HG03196 (cell line): ENCODE measurements at regions not wholly inside any gene's neighbourhood (a gene's known extent, or its start where the extent isn't known, plus 50 kb on each side); places are given as distances from the start of the nearest gene placed in this dataset.

Experiments used
- ATAC-seq: cut with Tn5 transposase; IDR thresholded peaks from one replicate; pipeline ENCODE4 v1.9.1; 2021; ENCODE audit not compliant: unreplicated experiment

DNA sequence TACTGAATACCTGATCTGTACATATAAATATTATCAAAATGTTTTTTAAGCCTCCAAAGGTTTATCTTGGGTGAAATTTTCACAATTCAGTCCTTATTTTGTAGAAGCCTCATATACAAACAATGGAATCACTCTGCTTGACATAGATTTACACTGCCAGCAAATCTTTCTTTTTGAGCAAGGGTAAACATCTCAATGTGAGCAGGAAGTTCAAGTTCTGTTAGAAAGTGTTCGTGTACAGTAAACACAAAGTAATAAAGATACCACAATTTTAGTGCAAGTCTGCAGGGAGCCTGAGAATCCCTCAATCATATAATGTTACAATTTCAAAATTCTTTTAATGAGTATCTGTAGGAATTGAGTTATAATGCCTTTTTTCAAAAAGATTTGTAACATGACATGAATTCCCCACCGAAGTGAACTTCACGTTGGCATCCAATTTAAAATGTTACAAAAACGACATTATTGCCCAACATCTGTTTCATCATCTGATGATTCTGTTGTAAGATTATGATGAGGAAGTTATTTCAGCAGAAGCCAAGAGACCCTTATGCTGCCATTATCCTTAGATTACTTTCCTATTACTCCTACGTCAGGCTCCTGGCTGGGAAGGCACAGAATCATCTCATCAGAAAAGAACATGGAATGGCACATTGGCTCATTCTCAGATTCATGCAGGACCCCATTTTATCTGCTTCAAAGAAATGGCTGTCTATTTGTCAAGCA, 283.9 kb upstream of the ACVR2A start:
- no peak for ATAC-seq

- no peak for ATAC-seq
Measured at GRCh38 chr2:147559070-147559725, 285.6 kb upstream of the ACVR2A start.

DNA sequence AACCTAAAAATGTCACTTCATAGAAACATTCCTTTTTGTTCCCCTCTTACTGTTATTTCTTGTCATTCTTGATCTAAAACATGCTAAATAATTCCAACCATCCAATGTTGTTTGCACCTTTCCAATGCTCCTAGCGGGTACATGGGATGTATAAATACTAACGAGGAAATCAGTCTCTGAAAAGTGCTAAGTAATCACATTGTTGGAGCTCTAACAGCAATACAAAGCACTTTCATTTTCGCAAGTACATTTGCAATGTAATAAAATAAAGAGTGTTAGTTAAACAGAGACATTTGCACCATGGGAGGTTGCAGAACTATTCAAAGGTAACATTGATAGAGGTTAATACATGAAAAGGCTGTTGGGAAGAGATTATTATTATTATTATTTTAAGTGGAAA, 286.2 kb upstream of the ACVR2A start:
- no peak for ATAC-seq

DNA sequence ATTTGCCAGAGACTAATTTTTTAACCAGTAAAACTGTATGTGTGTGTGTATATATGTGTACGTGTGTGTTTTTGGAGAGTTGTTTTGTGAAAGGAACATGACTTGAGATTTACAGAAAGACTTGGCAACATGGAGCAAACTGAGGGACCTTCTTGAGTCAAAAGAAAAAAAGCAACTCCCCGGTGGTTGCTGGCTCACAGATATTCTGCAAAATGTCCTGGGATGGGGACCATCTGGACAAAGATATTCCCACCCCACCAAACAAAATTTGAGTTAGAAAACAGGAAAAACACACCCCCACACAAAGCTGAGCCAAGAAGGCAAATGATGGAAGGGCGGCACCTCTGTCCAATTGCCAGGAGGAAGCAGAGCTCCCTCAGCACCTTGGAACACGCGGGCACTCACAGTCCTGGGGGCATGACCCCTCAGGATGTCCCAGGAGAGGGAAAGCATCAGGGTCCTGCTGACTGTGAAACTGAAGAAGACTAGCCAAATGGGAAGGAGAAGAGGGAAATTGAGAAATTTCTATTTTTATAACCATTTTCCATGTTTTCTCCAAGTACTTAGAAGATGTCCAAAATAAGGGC, 290.2 kb upstream of the ACVR2A start:
- no peak for ATAC-seq

DNA sequence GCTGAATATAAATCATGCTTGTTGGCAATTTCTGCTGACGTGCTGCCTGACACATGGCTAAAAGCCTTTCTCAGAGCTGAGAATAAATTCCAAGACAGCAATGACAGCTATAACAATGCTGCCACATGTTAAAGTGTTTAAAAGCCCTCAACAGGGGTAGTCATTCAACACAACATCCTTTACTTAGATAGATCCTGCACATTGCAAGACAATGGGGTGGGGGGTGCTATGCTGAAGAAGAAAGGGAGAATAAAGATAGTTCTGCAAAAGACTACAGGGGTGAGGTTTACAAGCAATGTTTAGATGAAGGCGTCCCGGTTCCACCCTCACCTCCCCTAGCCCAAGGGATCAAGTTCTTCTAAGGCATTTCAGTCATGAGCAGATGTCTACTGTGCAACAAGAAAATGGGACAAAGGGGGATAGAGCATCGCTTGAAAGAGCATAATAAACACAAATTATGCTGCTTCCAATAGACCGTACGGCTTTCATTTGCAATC, 291.0 kb upstream of the ACVR2A start:
- ATAC-seq = no peak

DNA sequence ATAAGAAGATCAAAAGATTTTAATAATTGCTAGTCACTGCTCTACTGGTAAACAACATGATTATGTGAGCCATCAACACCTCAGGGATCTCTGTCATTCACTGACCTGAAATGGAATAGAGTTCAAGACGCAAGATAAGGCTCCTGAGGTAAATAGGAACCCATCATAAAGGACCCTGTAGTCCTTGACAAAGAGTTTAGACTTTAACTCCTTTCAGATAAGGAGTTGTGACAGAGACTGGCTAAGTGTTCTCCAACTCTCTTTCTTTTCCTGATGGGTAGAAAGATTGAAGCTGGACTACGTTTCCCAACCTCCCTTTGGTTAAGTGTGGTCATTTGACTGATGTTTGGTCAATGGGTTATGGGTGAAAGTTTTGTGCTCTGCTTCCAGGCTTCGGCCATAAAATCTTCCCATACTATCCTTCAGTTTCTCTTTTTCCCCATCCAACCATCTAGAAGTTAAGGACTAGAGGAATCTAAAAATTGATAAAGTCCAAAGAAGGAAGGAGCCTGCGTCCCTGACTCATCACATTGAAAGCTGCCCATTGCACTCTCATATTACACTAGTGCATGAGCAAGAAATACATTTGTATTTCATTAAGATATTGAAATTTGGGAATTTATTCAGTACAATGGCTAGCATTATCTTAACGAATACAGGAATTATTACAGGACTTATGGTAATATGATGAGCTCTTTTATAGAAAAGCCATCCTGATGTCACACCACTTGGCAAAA, 293.7 kb upstream of the ACVR2A start:
- ATAC-seq = no peak

DNA sequence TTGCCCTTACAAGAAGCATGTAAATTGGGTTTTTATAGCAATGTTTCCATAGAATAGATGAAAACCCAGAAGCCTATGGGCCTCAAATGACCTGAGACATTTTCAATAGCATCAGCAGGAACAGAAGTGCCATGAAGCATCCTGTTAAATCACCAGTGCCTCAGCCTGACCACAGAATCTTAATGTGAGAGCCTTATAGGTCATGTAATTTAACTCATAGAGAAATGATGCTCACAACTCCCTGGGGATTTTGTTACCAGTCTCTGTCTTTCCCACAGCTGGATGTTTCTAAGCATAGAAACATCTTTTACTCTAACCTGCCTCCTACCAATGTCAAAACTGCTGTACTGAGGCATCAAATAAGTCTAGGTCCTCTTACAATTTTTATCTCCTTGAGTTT, 295.8 kb upstream of the ACVR2A start:
- no peak for ATAC-seq

DNA sequence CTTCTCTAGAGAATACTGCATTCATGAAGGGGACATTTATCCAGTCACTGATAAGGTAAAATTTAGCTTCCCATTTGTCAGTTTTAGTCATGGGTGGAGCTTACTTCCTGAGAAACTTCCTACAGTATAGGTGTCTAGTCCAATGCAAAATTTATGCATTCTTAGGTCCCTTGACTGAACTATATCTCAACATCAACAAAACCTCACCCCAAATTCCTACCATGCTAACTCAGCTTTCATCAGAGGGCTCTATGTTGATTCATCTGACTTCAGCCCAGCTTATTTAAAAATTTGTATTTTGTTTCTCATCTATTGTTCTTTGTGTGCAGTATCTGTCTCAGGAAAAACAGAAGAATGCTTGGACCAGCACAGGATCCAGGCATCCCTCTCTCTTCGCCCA, 296.4 kb upstream of the ACVR2A start:
- ATAC-seq = no peak

- no peak for ATAC-seq
Measured at GRCh38 chr2:147547440-147547839, 297.4 kb upstream of the ACVR2A start.

DNA sequence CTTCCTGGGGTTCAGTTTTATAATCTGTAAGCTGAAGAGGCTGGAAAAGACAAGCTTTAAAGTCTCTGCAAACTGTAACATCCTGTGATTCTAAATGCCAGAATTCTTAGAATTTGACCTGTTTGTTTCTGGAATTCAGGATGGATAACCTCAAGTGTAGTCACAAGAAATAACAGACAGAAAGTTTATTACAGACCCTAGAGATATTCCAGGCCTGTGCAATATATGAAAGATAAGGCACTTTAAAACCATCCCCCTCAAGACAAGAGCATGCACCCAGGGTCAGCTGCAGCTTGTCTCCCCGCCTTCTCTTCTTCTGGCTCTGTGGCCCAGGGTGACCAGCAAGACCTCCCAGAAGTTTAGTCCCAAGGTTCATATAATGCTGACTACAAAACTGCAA, 298.7 kb upstream of the ACVR2A start:
- no peak for ATAC-seq

GRCh38 chr2:147543056-147543455, 301.8 kb upstream of the ACVR2A start:
- no peak for ATAC-seq

DNA sequence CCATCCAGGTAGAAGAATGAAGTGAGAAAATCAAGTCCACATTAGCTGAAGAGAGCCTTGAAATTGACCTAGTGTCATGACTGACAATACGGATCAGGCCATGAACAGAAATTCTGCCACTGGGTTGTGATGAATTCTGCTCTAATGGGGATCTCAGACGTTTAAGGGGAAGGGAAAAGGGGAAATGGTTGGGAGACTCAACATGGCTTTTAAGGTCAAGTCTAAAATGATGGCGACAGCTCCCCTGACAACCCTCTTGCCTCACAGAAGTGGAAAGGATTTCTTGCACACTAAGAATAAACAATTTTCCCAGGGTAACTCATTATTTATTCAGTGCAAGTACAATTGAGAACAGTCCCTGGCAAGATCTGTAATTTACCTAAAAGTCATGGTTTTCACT, 302.5 kb upstream of the ACVR2A start:
- no peak for ATAC-seq

DNA sequence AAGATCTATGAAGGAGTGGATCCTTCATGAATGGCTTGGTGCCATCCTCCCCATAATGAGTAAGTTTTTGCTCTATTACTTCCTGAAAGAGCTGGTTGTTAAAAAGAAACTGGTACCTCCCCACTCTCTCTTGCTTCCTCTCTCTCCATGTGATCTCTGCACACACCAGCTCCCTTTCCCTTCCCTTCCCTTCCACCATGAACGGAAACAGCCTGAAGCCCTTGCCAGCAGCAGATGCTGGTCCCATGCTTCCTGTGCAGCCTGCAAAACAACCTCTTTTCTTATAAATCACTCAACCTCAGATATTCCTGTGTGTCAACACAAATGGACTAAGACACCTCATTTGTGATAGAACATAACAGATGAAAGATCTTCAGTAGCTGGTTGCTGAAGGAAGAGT, 303.5 kb upstream of the ACVR2A start:
- no peak for ATAC-seq

- ATAC-seq = no peak
Measured at GRCh38 chr2:147538821-147539220, 306.0 kb upstream of the ACVR2A start.

- no peak for ATAC-seq
Measured at GRCh38 chr2:147538088-147538487, 306.7 kb upstream of the ACVR2A start.

- ATAC-seq = no peak
Measured at GRCh38 chr2:147531269-147531668, 313.6 kb upstream of the ACVR2A start.

DNA sequence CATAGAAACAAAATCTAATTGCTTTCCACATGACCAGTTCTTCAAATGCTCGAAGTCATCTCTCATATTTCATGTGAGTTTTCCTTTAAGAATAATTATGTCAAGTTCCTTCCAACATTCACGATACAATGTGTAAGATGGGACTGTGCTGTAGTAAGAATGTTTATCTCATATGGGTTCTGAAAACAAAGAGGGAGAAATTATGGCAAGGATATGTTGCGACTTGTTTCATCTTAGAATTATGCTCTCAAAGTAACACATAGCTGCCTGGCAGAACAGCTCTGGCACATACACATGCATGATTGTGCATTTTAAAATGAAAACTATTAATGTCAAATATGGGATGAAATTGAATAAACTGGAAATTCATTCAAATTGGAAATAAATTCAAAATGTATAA, 314.8 kb upstream of the ACVR2A start:
- no peak for ATAC-seq

GRCh38 chr2:147525819-147526489, 318.9 kb upstream of the ACVR2A start:
- no peak for ATAC-seq

DNA sequence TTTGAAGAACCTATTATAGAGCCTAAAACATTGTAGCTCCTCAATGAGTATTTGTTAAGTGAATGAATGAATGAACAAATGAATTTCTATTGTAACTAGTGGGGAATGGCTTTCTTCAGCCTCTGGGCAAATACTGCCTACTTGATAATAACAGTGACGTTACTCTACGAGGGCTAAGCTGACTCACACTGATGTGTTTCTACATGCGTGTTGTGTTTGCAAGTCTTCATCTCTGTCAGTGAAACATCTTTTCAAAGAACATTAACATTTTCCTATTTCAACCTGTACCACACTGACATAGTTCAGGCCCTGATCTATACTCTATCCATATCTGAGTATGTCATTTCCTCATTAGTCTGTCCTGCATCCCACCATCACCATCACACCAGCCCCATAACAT, 319.9 kb upstream of the ACVR2A start:
- no peak for ATAC-seq

GRCh38 chr2:147523415-147523814, 321.4 kb upstream of the ACVR2A start:
- no peak for ATAC-seq

DNA sequence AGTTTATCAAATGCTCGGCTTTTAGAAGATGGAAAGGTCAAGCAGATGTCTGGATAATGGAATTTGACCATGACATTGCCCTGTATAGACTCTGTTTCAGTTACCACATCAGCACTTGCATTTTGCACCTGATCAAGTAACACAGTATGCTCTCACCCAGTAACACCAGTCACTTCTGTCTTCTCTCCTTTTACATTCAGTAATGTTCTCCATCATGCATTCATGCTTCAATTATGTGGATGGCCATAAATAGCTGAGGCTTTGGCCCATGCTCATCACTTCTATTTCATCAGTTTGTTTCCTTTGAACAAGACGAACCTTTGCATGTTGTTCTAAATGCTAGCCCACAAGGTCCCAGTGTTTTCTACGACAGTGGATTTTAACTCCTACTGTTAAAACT, 322.9 kb upstream of the ACVR2A start:
- no peak for ATAC-seq
